ENCODE measurements at regions not wholly inside any gene's neighbourhood (a gene's known extent, or its start where the extent isn't known, plus 50 kb on each side); places are given as distances from the start of the nearest gene placed in this dataset.

GRCh38 chr15:59845942-59846499 is 156.9 kb upstream of the BNIP2 start:
- Histone ChIP-seq H4K20me1 (ENCODE audit: control insufficient read depth, insufficient read depth, insufficient read length) (no peaks in the 10 kb centered on the region), H3T11ph (ENCODE audit: low read length) (no peak overlapping the region), H3K4ac (ENCODE audit: low read depth, low read length) (no peak overlapping the region), H2AFZ (ENCODE audit: low read length) (no peak overlapping the region), H3K27me3 (ENCODE audit: insufficient read depth, low read length) (no peaks in the 10 kb centered on the region), H3K4me1 (ENCODE audit: insufficient read depth, low read length) (no peaks in the 10 kb centered on the region), H3K4me2 (ENCODE audit: insufficient read depth, insufficient read length, low read length) (no peak overlapping the region), H3K27ac (ENCODE audit: insufficient read length, low read depth, low read length) (no peak overlapping the region), H4K91ac (ENCODE audit: insufficient read length, low read depth, low read length) (no peak overlapping the region), H2BK12ac (ENCODE audit: insufficient read length, low read depth, low read length) (no peak overlapping the region), H3K23ac (ENCODE audit: insufficient read length, low read depth, low read length) (no peak overlapping the region), H2BK15ac (ENCODE audit: low read depth, low read length) (no peak overlapping the region), H3K9me3 (ENCODE audit: control insufficient read depth, low read depth, low read length) (no peaks in the 10 kb centered on the region), H2BK5ac (ENCODE audit: insufficient read length, low read length) (no peak overlapping the region), H3K23me2 (ENCODE audit: insufficient read length, low read depth, low read length, poor library complexity, severe bottlenecking) (no peaks in the 10 kb centered on the region), H2BK20ac (ENCODE audit: low read depth, low read length, poor library complexity, severe bottlenecking) (no peak overlapping the region), H3K18ac (ENCODE audit: insufficient read length, low read depth, low read length) (no peak overlapping the region), H3K79me1 (ENCODE audit: insufficient read depth, low read depth, low read length, poor library complexity, severe bottlenecking) (no peaks in the 10 kb centered on the region), H2AK5ac (ENCODE audit: insufficient read length, low read length) (no peak overlapping the region), H2BK120ac (ENCODE audit: low read depth, low read length, poor library complexity, severe bottlenecking) (no peak overlapping the region), H4K8ac (replicated peaks; ENCODE audit: insufficient read length, low read depth, low read length) (no peak overlapping the region), H3K56ac (ENCODE audit: insufficient read length, low read depth, low read length) (no peak overlapping the region), H3K79me2 (ENCODE audit: insufficient read depth, low read length) (no peaks in the 10 kb centered on the region), H3K9ac (ENCODE audit: extremely low read depth, insufficient read length, low read length) (no peak overlapping the region), H3K14ac (ENCODE audit: insufficient read depth, low read length) (no peak overlapping the region), H4K5ac (ENCODE audit: insufficient read length, low read depth, low read length) (no peak overlapping the region)
- H3K9me3 Mint-ChIP-seq: no peaks in the 10 kb centered on the region
- H3K27ac Mint-ChIP-seq: no peak overlapping the region
- H3K4me3 Mint-ChIP-seq: no peak overlapping the region
- TF ChIP-seq CTCF (conservative IDR thresholded peaks at IDR 0.05): no peak
- WGBS (ENCODE audit: extremely low coverage, insufficient read length, low lambda C conversion rate): no CpG with 5 or more reads among the region's 10 CpGs
- no peaks in the 10 kb centered on the region; the same call in none of the 2 replicates for H3K27me3 Mint-ChIP-seq (ENCODE audit: low read depth)
- DNase-seq: no peak
- H3K36me3 Mint-ChIP-seq (ENCODE audit: insufficient read depth in 1 of 3, low read depth in 3 of 3): no peaks in the 10 kb centered on the region
- peaks cover 9 to 13% of the 10 kb centered on the region in 2 experiments; a peak in 3 of 4 replicates for H3K4me1 Mint-ChIP-seq

Measured in H9 (cell line).